ENCODE measurements at regions not wholly inside any gene's neighbourhood (a gene's known extent, or its start where the extent isn't known, plus 50 kb on each side); places are given as distances from the start of the nearest gene placed in this dataset.

- Mint-ChIP-seq H3K27me3 (ENCODE audit: insufficient read depth, low read depth) (no peaks in the 10 kb centered on the region), H3K36me3 (no peaks in the 10 kb centered on the region), H3K9me3 (no peaks in the 10 kb centered on the region), H3K27ac (no peak overlapping the region), H3K4me1 (no peaks in the 10 kb centered on the region), H3K4me3 (no peak overlapping the region)
- no peaks in the 10 kb centered on the region for H3F3A ChIP-seq (ENCODE audit: low read depth)
- no peak for TF ChIP-seq CTCF (IDR thresholded peaks at IDR 0.05)
- no peak for TF ChIP-seq EZH2phosphoT487 (IDR thresholded peaks at IDR 0.05)
- TF ChIP-seq EZH2 (IDR thresholded peaks at IDR 0.05) = no peak
- H3K4me2 ChIP-seq = no peak overlapping the region
- no peak overlapping the region for H3K4me3 ChIP-seq
- no peaks in the 10 kb centered on the region for H3K27me3 ChIP-seq
- no peak for DNase-seq (ENCODE audit: low spot score)
- H3K4me1 ChIP-seq = no peaks in the 10 kb centered on the region
- no peak overlapping the region for H3K27ac ChIP-seq
- H3K9ac ChIP-seq = no peak overlapping the region
- no peaks in the 10 kb centered on the region for H3K79me2 ChIP-seq (ENCODE audit: low read depth)
- no peaks in the 10 kb centered on the region for H4K20me1 ChIP-seq (ENCODE audit: low read depth)
- H2AFZ ChIP-seq (replicated peaks) = no peak overlapping the region
- no peaks in the 10 kb centered on the region for H3K36me3 ChIP-seq
- H3K9me3 ChIP-seq (ENCODE audit: low read depth) = no peaks in the 10 kb centered on the region
These were observed 681.1 kb downstream of the C12orf50 start for GRCh38 chr12:87348071-87348470.

GRCh38 chr12:87344699-87345098, 684.5 kb downstream of the C12orf50 start:
- Histone ChIP-seq H3K27me3 (no peaks in the 10 kb centered on the region), H3K9me3 (ENCODE audit: low read depth) (no peaks in the 10 kb centered on the region), H3K4me1 (no peaks in the 10 kb centered on the region), H4K20me1 (ENCODE audit: low read depth) (no peaks in the 10 kb centered on the region), H3K4me2 (no peak overlapping the region), H3K79me2 (ENCODE audit: low read depth) (no peaks in the 10 kb centered on the region), H3K9ac (no peak overlapping the region), H2AFZ (replicated peaks) (peak overlapping the region; percentile 39), H3K4me3 (no peak overlapping the region), H3K27ac (no peak overlapping the region), H3K36me3 (no peaks in the 10 kb centered on the region), H3F3A (ENCODE audit: low read depth) (no peaks in the 10 kb centered on the region)
- H3K4me1 Mint-ChIP-seq = no peaks in the 10 kb centered on the region
- H3K27ac Mint-ChIP-seq = no peak overlapping the region
- H3K4me3 Mint-ChIP-seq = no peak overlapping the region
- H3K27me3 Mint-ChIP-seq (ENCODE audit: insufficient read depth, low read depth) = no peaks in the 10 kb centered on the region
- TF ChIP-seq EZH2phosphoT487 (IDR thresholded peaks at IDR 0.05) (no peak), EZH2 (IDR thresholded peaks at IDR 0.05) (no peak), CTCF (IDR thresholded peaks at IDR 0.05) (peak; percentile 43)
- H3K9me3 Mint-ChIP-seq = no peaks in the 10 kb centered on the region
- DNase-seq (ENCODE audit: low spot score) = no peak
- no peaks in the 10 kb centered on the region for H3K36me3 Mint-ChIP-seq

- H3K9me3 ChIP-seq (ENCODE audit: low read depth) = no peaks in the 10 kb centered on the region
- no peaks in the 10 kb centered on the region for H3K4me1 ChIP-seq
- no peaks in the 10 kb centered on the region for H3K36me3 ChIP-seq
- Mint-ChIP-seq H3K27ac (no peak overlapping the region), H3K36me3 (no peaks in the 10 kb centered on the region), H3K4me1 (no peaks in the 10 kb centered on the region), H3K4me3 (no peak overlapping the region), H3K27me3 (ENCODE audit: insufficient read depth, low read depth) (no peaks in the 10 kb centered on the region), H3K9me3 (no peaks in the 10 kb centered on the region)
- no peak overlapping the region for H3K27ac ChIP-seq
- no peaks in the 10 kb centered on the region for H3F3A ChIP-seq (ENCODE audit: low read depth)
- no peaks in the 10 kb centered on the region for H4K20me1 ChIP-seq (ENCODE audit: low read depth)
- no peak overlapping the region for H3K4me2 ChIP-seq
- H3K4me3 ChIP-seq = no peak overlapping the region
- H3K27me3 ChIP-seq = no peaks in the 10 kb centered on the region
- H2AFZ ChIP-seq (replicated peaks) = peak overlapping the region; percentile 35
- no peak overlapping the region for H3K9ac ChIP-seq
- no peak for DNase-seq (ENCODE audit: low spot score)
- no peaks in the 10 kb centered on the region for H3K79me2 ChIP-seq (ENCODE audit: low read depth)
- TF ChIP-seq EZH2phosphoT487 (IDR thresholded peaks at IDR 0.05) (no peak), CTCF (IDR thresholded peaks at IDR 0.05) (no peak), EZH2 (IDR thresholded peaks at IDR 0.05) (no peak)
These were observed 690.5 kb downstream of the C12orf50 start for GRCh38 chr12:87338681-87339080.
